Neural progenitor cell (in vitro differentiated cells): ENCODE measurements at regions not wholly inside any gene's neighbourhood (a gene's known extent, or its start where the extent isn't known, plus 50 kb on each side); places are given as distances from the start of the nearest gene placed in this dataset.

ENCODE experiments used
- CTCF ChIP-seq: fragments of 200-600 bp; sonication (generic); IDR thresholded peaks from 2 replicates; pipeline ENCODE4 v1.5.1; 2017; ENCODE audit warnings: antibody characterized with exemption, mild to moderate bottlenecking
- EZH2 ChIP-seq: fragments of 200-600 bp; sonication (generic); IDR thresholded peaks from 2 replicates; pipeline ENCODE4 v1.6.1; 2017; ENCODE audit warnings: antibody characterized with exemption, mild to moderate bottlenecking, moderate library complexity

GRCh38 chr20:50249447-50250388, 59.1 kb downstream of the CEBPB start:
- TF ChIP-seq CTCF = no peak
- TF ChIP-seq EZH2 = no peak
